Erythroblast (primary cell): ENCODE measurements at regions not wholly inside any gene's neighbourhood (a gene's known extent, or its start where the extent isn't known, plus 50 kb on each side); places are given as distances from the start of the nearest gene placed in this dataset.

Experiments
- DNase-seq, 2 experiments: peaks; one replicate each; lab custom pipeline; 2025; lab: John Stamatoyannopoulos, UW
- GATA1 ChIP-seq: IDR thresholded peaks from 2 replicates; pipeline ENCODE4 v1.6.1; 2011; ENCODE audit warnings: low read depth, mild to moderate bottlenecking, control low read depth, low read length, moderate library complexity
- POLR2A ChIP-seq: IDR thresholded peaks from 2 replicates; pipeline ENCODE4 v1.6.1; 2011; ENCODE audit warnings: mild to moderate bottlenecking, low read length

GRCh38 chr1:82453511-82454185 lies 652.9 kb downstream of the ADGRL2 start:
- TF ChIP-seq POLR2A (no peak), GATA1 (no peak)
- DNase-seq = no peak

- no peak for TF ChIP-seq POLR2A
- no peak for TF ChIP-seq GATA1
- DNase-seq = no peak
These were observed 651.4 kb downstream of the ADGRL2 start for GRCh38 chr1:82452096-82452495.

DNA sequence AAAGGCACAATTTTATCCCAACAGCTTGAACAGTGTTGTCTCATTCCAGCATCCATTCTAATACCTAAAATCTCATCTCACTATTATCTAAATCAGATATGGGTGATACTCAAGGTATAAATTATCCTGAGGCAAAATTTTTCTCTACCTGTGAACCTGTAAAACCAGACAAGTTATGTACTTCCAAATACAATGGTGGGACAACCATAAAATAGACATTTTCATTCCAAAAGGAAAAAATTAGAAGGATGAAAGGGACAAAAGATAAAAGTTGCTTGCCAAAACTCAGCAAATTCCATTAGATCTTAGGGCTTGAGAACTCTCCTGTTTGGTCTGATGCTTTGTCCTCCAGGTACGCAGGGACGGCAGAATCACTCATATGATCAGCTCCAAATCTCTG lies 650.5 kb downstream of the ADGRL2 start:
- TF ChIP-seq POLR2A (no peak), GATA1 (no peak)
- no peak for DNase-seq

GRCh38 chr1:82449506-82450057 lies 648.8 kb downstream of the ADGRL2 start:
- no peak for TF ChIP-seq GATA1
- TF ChIP-seq POLR2A = no peak
- no peak for DNase-seq

- no peak for DNase-seq
- TF ChIP-seq POLR2A (no peak), GATA1 (no peak)
These were observed 646.2 kb downstream of the ADGRL2 start for GRCh38 chr1:82446955-82447354.

DNA sequence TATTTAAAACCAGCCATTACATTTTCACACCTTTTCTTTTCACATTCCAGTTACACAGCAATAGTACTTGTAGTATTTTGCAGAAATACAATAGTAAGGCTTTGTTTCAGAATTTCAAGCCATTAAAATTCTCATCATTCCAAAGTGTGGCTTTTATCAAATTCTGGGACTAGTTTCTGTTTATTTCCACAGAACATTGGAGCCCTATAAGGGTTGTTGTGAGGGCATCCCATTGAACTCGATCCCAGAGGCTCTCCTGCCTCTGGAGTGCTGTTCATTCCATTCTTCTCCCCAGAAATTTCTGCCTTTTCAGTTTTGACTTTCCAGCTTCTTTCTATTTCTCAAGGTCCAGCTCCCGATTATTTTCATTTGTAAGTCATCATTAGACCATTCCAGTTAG lies 645.5 kb downstream of the ADGRL2 start:
- TF ChIP-seq GATA1 (no peak), POLR2A (no peak)
- DNase-seq = no peak

- DNase-seq = no peak
- no peak for TF ChIP-seq POLR2A
- TF ChIP-seq GATA1 = no peak
These were observed 645.1 kb downstream of the ADGRL2 start for GRCh38 chr1:82445827-82446226.

- no peak for DNase-seq
- TF ChIP-seq POLR2A (no peak), GATA1 (no peak)
These were observed 644.4 kb downstream of the ADGRL2 start for GRCh38 chr1:82445132-82445531.

- no peak for DNase-seq
- TF ChIP-seq POLR2A = no peak
- no peak for TF ChIP-seq GATA1
These were observed 640.7 kb downstream of the ADGRL2 start for GRCh38 chr1:82441402-82441801.

DNA sequence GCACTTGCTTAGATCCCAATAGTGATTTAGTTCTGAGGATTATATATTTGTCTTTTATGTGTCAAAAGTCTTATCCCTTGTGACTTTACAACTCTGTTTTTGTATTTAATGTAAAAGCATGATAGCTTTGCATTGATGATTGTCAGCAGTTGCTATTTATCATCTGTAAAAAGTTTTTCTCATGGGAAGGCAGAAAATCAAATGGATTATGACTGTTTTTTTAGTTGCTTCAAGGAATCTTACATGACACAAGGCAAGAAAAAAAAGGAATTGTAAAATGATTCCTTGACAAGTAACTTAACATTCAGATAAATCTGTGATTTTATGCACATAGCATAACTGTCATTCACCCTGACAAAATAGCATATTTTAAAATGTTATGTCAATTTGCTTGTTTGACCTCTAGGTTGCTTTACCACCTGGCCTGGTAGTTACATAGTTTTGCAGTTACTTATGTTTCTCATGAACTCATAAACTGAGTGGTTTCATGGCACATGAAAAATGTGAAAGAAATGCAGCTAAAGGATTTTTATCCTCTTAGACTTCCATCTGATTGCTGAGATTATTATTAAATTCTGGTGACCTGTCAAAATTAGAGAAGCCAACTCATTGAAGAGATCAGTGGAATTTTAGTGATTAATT lies 622.6 kb downstream of the ADGRL2 start:
- no peak for DNase-seq
- TF ChIP-seq GATA1 = no peak
- no peak for TF ChIP-seq POLR2A

DNA sequence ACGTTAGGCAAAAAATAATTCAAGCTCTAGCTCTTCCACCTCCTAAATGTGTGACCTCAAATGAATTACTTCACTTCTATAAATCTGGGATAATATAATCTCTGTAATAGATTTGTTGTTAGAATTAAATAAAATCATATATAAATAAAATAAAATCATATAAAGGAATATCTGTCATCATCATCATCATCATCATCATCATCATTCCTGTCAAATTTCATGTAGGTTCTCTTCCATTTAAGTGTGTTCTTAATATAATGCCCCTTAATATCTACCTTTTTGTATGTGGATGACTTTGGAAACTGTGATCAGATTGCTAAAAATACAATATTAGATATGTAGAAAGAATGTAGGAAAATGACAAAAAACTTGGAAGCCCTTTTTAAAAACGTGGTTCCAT lies 621.0 kb downstream of the ADGRL2 start:
- DNase-seq = no peak
- TF ChIP-seq GATA1 (no peak), POLR2A (no peak)

DNA sequence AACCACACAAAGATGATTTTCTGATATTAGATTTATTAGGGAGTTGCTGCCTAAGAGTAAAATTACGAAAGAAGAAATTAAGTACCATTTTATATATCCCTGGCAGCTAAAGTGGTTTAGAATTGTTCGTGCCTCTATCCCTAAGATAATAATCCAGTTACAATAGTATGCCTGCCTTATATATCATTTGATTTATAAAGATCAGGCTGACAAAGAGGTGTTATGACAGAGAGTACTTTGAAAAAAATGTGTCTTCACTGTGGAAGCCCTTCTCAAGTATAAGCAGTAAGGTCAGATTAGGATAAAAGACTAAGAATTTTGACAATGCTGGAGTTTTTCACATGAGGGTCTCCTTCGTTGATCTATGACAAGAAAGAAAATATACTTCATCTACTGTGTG lies 619.9 kb downstream of the ADGRL2 start:
- no peak for DNase-seq
- TF ChIP-seq GATA1 (no peak), POLR2A (no peak)

- no peak for DNase-seq
- TF ChIP-seq POLR2A = no peak
- no peak for TF ChIP-seq GATA1
These were observed 610.9 kb downstream of the ADGRL2 start for GRCh38 chr1:82411605-82412004.

GRCh38 chr1:82405333-82405732 lies 604.6 kb downstream of the ADGRL2 start:
- TF ChIP-seq GATA1 (no peak), POLR2A (no peak)
- DNase-seq = no peak

DNA sequence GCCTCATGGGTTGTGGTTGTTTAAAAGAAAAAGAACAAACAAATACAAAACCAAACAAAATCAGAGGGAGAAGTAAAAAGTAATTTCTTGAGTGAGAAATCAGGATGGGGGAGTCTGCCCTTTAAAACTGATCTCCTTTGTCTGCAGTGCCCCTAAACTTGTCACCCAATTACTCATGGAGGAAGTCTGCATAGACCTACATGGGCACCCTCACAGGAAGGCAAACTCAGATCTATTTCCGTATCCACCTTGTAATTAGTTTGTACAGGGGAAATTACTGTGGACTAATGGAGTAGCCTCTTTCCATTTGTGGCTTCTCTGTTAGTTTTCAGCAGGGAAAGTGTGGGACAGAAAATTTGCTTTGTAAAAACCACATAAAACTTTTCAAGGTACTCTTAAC lies 600.4 kb downstream of the ADGRL2 start:
- TF ChIP-seq GATA1 = no peak
- no peak for TF ChIP-seq POLR2A
- DNase-seq = no peak
